Testis (tissue), 2 donors: ENCODE measurements at regions not wholly inside any gene's neighbourhood (a gene's known extent, or its start where the extent isn't known, plus 50 kb on each side); places are given as distances from the start of the nearest gene placed in this dataset.
"Not testable (repeated sequence)": the region's sequence is repeated elsewhere in the genome, so short reads cannot be mapped to it uniquely, and the experiment has no call there.

Source experiments
- DNase-seq: peaks from one replicate; pipeline ENCODE4 v3.0.0-alpha.2; 2019
- H3K27ac ChIP-seq, 2 donors: fragments of 200-600 bp; sonication (generic); one replicate each; pipeline ENCODE4 v1.5.1; 2019
- H3K27me3 ChIP-seq: fragments of 200-600 bp; sonication (generic); one replicate; pipeline ENCODE4 v1.5.1; 2019
- H3K36me3 ChIP-seq: fragments of 200-600 bp; sonication (generic); one replicate; pipeline ENCODE4 v1.5.1; 2017; ENCODE audit warnings: low read depth; ENCODE audit errors: missing control alignments
- H3K4me1 ChIP-seq: fragments of 200-600 bp; sonication (generic); one replicate; pipeline ENCODE4 v1.5.1; 2019
- H3K4me3 ChIP-seq, 2 donors: fragments of 200-600 bp; sonication (generic); one replicate each; pipeline ENCODE4 v1.5.1; 2017 to 2019
- H3K9me3 ChIP-seq: fragments of 200-600 bp; sonication (generic); one replicate; pipeline ENCODE4 v1.5.1; 2017
- CTCF ChIP-seq, 3 experiments: fragments of 450-650 bp in 2 of 3; fragments of 200-600 bp in 1 of 3; sonication (generic) in 1 of 3; IDR thresholded peaks; one replicate each; pipeline ENCODE4 v1.5.1; 2016 to 2019; ENCODE audit warnings: antibody characterized with exemption in 3 of 3, mild to moderate bottlenecking in 2 of 3, moderate library complexity in 1 of 3
- POLR2A ChIP-seq: fragments of 450-650 bp; IDR thresholded peaks from one replicate; pipeline ENCODE4 v1.6.1; 2017; ENCODE audit warnings: antibody characterized with exemption, mild to moderate bottlenecking, moderate library complexity
- WGBS, 2 donors: methylation state at CpG; one replicate each; pipeline ENCODE4 v1.1.5; 2018; 5-methylcytosine and 5-hydroxymethylcytosine counted together
- intact Hi-C: fragments of 100-400 bp; cut with DNase I; formaldehyde crosslinking; loops from one replicate; pipeline ENCODE4 v1.15.1; 2023; ENCODE audit warnings: low total_unique reads

GRCh38 chr10:117431160-117431559 lies 55.9 kb upstream of the PDZD8 start:
- WGBS, 2 donors = 81 to 84% methylated on average over 4 of the region's 4 CpGs
- no peaks in the 10 kb centered on the region for H3K4me1 ChIP-seq
- TF ChIP-seq CTCF (IDR thresholded peaks at IDR 0.05) (no peak), POLR2A (no peak)
- H3K27me3 ChIP-seq = no peaks in the 10 kb centered on the region
- H3K4me3 ChIP-seq = no peak overlapping the region
- no peak for DNase-seq
- H3K36me3 ChIP-seq = no peaks in the 10 kb centered on the region
- H3K27ac ChIP-seq = no peak overlapping the region
- intact Hi-C loops = no loop called here
- H3K9me3 ChIP-seq = no peaks in the 10 kb centered on the region

GRCh38 chr10:117430535-117430934 lies 55.3 kb upstream of the PDZD8 start:
- intact Hi-C loops, H3K9me3 ChIP-seq, H3K4me3 ChIP-seq, H3K4me1 ChIP-seq, H3K36me3 ChIP-seq, H3K27me3 ChIP-seq, DNase-seq, H3K27ac ChIP-seq: not testable (repeated sequence)
- WGBS, 2 donors = 85 to 89% methylated on average over 2 of the region's 2 CpGs

GRCh38 chr10:117429643-117430265 lies 54.5 kb upstream of the PDZD8 start:
- Histone ChIP-seq H3K27ac (no peak overlapping the region), H3K9me3 (no peaks in the 10 kb centered on the region), H3K4me3 (no peak overlapping the region), H3K4me1 (no peaks in the 10 kb centered on the region), H3K27me3 (no peaks in the 10 kb centered on the region), H3K36me3 (no peaks in the 10 kb centered on the region)
- no peak for DNase-seq
- TF ChIP-seq POLR2A (no peak), CTCF (IDR thresholded peaks at IDR 0.05) (no peak)
- intact Hi-C loops = no loop called here
- 66 to 68% methylated on average over 2 of the region's 2 CpGs for WGBS, 2 donors

GRCh38 chr10:117427356-117427755 lies 52.1 kb upstream of the PDZD8 start:
- WGBS, 2 donors = 68 to 86% methylated on average over 4 of the region's 4 CpGs
- H3K36me3 ChIP-seq = no peaks in the 10 kb centered on the region
- H3K27ac ChIP-seq = no peak overlapping the region
- H3K4me1 ChIP-seq = no peaks in the 10 kb centered on the region
- no peaks in the 10 kb centered on the region for H3K27me3 ChIP-seq
- no peak overlapping the region for H3K4me3 ChIP-seq
- intact Hi-C loops = no loop called here
- H3K9me3 ChIP-seq = no peaks in the 10 kb centered on the region
- no peak for TF ChIP-seq POLR2A
- TF ChIP-seq CTCF (IDR thresholded peaks at IDR 0.05) = no peak
- DNase-seq = no peak

- intact Hi-C loops = no loop called here
- H3K9me3 ChIP-seq = no peaks in the 10 kb centered on the region
- no peaks in the 10 kb centered on the region for H3K4me1 ChIP-seq
- H3K27ac ChIP-seq = no peak overlapping the region
- no peak for DNase-seq
- H3K36me3 ChIP-seq = no peaks in the 10 kb centered on the region
- H3K27me3 ChIP-seq = no peaks in the 10 kb centered on the region
- no peak for TF ChIP-seq POLR2A
- no peak for TF ChIP-seq CTCF (IDR thresholded peaks at IDR 0.05)
- WGBS, 2 donors = 73 to 80% methylated on average over 5 of the region's 5 CpGs
- H3K4me3 ChIP-seq = no peak overlapping the region
Observed at GRCh38 chr10:117425974-117426566, 50.8 kb upstream of the PDZD8 start.
